ENCODE measurements at regions not wholly inside any gene's neighbourhood (a gene's known extent, or its start where the extent isn't known, plus 50 kb on each side); places are given as distances from the start of the nearest gene placed in this dataset.

DNA sequence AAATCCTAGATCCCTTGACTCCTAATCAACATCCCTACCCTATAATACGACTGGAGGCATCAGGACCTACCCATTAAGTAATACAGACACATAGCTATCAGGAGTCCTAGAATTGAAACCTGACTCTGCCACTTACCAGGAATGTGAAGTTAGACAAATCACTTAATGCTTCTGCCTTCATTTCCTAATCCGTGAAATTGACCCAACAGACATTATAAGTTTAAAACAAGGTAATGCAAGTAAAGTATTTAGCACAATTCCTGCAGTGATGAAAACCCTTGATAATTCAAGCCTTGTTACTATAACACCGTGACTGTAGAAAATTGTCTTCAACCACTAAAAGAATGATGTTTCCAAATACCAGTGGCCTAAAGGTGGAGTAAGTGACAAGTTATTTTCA lies 150.2 kb downstream of the KCNJ2 start:
- H3K4me3 Mint-ChIP-seq = no peak overlapping the region
- ChIA-PET CTCF (no interaction called here), POLR2A (no interaction called here)
- peaks cover 5% of the 10 kb centered on the region; the same call in 1 of the 2 replicates for H3K9me3 Mint-ChIP-seq
- H3K27ac Mint-ChIP-seq = no peak overlapping the region
- no peaks in the 10 kb centered on the region for H3K36me3 Mint-ChIP-seq
- H3K4me1 Mint-ChIP-seq = peaks cover 9% of the 10 kb centered on the region; the same call in 1 of the 2 replicates
- H3K27me3 Mint-ChIP-seq (ENCODE audit: low read depth) = no peaks in the 10 kb centered on the region
- no peak for DNase-seq (ENCODE audit: low spot score)
- no peak for ATAC-seq
- no peak for TF ChIP-seq ZNF425 (CRISPR knock-in tag; conservative IDR thresholded peaks at IDR 0.05)
- TF ChIP-seq ESRRA (CRISPR knock-in tag; IDR thresholded peaks at IDR 0.05; ENCODE audit: borderline replicate concordance) = no peak
- TF ChIP-seq ZNF232 (CRISPR knock-in tag; IDR thresholded peaks at IDR 0.05) = no peak
- TF ChIP-seq ATF1 (CRISPR knock-in tag; IDR thresholded peaks at IDR 0.05) = no peak
- TF ChIP-seq ZNF416 (CRISPR knock-in tag; IDR thresholded peaks at IDR 0.05) = no peak
- TF ChIP-seq FOXP1 (CRISPR knock-in tag; IDR thresholded peaks at IDR 0.05; ENCODE audit: borderline replicate concordance) = no peak
- TF ChIP-seq, protein P1, sequence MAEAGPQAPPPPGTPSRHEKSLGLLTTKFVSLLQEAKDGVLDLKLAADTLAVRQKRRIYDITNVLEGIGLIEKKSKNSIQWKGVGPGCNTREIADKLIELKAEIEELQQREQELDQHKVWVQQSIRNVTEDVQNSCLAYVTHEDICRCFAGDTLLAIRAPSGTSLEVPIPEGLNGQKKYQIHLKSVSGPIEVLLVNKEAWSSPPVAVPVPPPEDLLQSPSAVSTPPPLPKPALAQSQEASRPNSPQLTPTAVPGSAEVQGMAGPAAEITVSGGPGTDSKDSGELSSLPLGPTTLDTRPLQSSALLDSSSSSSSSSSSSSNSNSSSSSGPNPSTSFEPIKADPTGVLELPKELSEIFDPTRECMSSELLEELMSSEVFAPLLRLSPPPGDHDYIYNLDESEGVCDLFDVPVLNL (CRISPR knock-in tag; IDR thresholded peaks at IDR 0.05; ENCODE audit: borderline replicate concordance, low read depth) = no peak
- no peak for TF ChIP-seq HMGXB4 (CRISPR knock-in tag; IDR thresholded peaks at IDR 0.05)
- TF ChIP-seq FOXP4 (CRISPR knock-in tag; IDR thresholded peaks at IDR 0.05) = no peak
- TF ChIP-seq PRDM15 (CRISPR knock-in tag; IDR thresholded peaks at IDR 0.05) = no peak
- TF ChIP-seq SMAD4 (CRISPR knock-in tag; IDR thresholded peaks at IDR 0.05) = no peak
- no peak for TF ChIP-seq TCF7 (CRISPR knock-in tag; IDR thresholded peaks at IDR 0.05; ENCODE audit: low read depth)
- TF ChIP-seq MYBL2 (CRISPR knock-in tag; IDR thresholded peaks at IDR 0.05) = no peak
- no peak for TF ChIP-seq ZNF138 (CRISPR knock-in tag; conservative IDR thresholded peaks at IDR 0.05)
- no peak for TF ChIP-seq NFYB (CRISPR knock-in tag; conservative IDR thresholded peaks at IDR 0.05; ENCODE audit: low read depth)
- TF ChIP-seq E2F5 (CRISPR knock-in tag; IDR thresholded peaks at IDR 0.05) = no peak
- TF ChIP-seq ATF6 (CRISPR knock-in tag; IDR thresholded peaks at IDR 0.05) = no peak
- TF ChIP-seq TEAD1 (CRISPR knock-in tag; IDR thresholded peaks at IDR 0.05) = no peak
- TF ChIP-seq KAT7 (CRISPR knock-in tag; IDR thresholded peaks at IDR 0.05; ENCODE audit: borderline replicate concordance) = no peak
- no peak for TF ChIP-seq CREM (CRISPR knock-in tag; IDR thresholded peaks at IDR 0.05)
